ENCODE measurements at regions not wholly inside any gene's neighbourhood (a gene's known extent, or its start where the extent isn't known, plus 50 kb on each side); places are given as distances from the start of the nearest gene placed in this dataset.

DNA sequence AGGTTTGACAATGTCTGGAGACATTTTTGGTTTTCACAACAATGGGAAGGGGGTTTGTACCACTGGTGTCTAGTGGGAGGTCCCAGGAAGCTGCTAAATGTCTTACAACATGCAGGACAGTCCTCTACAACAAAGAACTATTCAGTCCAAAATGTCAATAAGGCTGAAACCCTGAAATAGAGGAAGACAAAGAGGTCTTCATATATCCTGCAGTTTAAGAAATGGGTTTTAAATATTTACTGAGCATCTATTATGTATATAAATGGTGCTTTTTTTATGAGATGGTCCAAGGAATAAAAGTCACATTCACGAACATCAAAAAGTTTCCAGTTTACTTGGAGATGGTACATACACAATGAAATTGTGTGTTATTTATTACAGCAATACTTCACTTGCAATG is 107.3 kb downstream of the AKAP11 start:
- no peak overlapping the region for H2BK20ac ChIP-seq (ENCODE audit: low read length)
- no peaks in the 10 kb centered on the region for H3K79me2 ChIP-seq (ENCODE audit: control insufficient read depth in 1 of 2, insufficient read depth in 2 of 2, low read length in 2 of 2)
- no peak overlapping the region for H3K14ac ChIP-seq (ENCODE audit: insufficient read length)
- H2BK15ac ChIP-seq (ENCODE audit: low read length): no peak overlapping the region
- no peak overlapping the region for H4K91ac ChIP-seq (replicated peaks; ENCODE audit: insufficient read length, low read length)
- no peaks in the 10 kb centered on the region for H3K36me3 ChIP-seq (ENCODE audit: control insufficient read depth in 2 of 4, insufficient read depth in 4 of 4, low read length in 3 of 4)
- no peak overlapping the region for H3K4ac ChIP-seq (replicated peaks; ENCODE audit: insufficient read length, low read depth, low read length)
- POLR2A ChIA-PET (ENCODE audit: partially characterized antibody): no interaction called here
- no peak overlapping the region for H3K4me3 ChIP-seq (ENCODE audit: extremely low read depth in 1 of 4, insufficient read depth in 2 of 4, low read depth in 3 of 4, low read length in 4 of 4)
- no peak overlapping the region for H3K18ac ChIP-seq (ENCODE audit: extremely low read depth, low read length)
- H3K9me3 ChIP-seq (ENCODE audit: insufficient read depth in 2 of 2, low read depth in 1 of 2, low read length in 1 of 2): peaks cover 0 to 4% of the 10 kb centered on the region in 2 experiments; a peak in 1 of 4 replicates
- H2BK12ac ChIP-seq (ENCODE audit: low read depth, low read length): no peak overlapping the region
- no peaks in the 10 kb centered on the region for H3K4me1 ChIP-seq (replicated peaks in 1 of 4; ENCODE audit: control insufficient read depth in 3 of 4, insufficient read depth in 4 of 4, low read length in 3 of 4)
- TF ChIP-seq POLR2A (IDR thresholded peaks at IDR 0.05; ENCODE audit: control extremely low read depth in 1 of 2, low read depth in 2 of 2, low read length in 2 of 2) (no peak), POLR2AphosphoS5 (IDR thresholded peaks at IDR 0.05; ENCODE audit: low read depth, low read length) (no peak), NRF1 (IDR thresholded peaks at IDR 0.05; ENCODE audit: low read depth, low read length) (no peak), MAX (IDR thresholded peaks at IDR 0.05) (no peak), EGR1 (IDR thresholded peaks at IDR 0.05; ENCODE audit: borderline replicate concordance, low read depth, low read length) (no peak), EP300 (IDR thresholded peaks at IDR 0.05; ENCODE audit: borderline replicate concordance in 1 of 2, low read depth in 2 of 2, low read length in 2 of 2) (no peak), RFX5 (IDR thresholded peaks at IDR 0.05; ENCODE audit: borderline replicate concordance, low read depth, low read length) (no peak), GTF2F1 (IDR thresholded peaks at IDR 0.05; ENCODE audit: borderline replicate concordance, low read depth, low read length) (no peak), YY1 (IDR thresholded peaks at IDR 0.05; ENCODE audit: low read depth, low read length) (no peak), RXRA (IDR thresholded peaks at IDR 0.05; ENCODE audit: insufficient read depth, low read depth, low read length) (no peak), HDAC6 (IDR thresholded peaks at IDR 0.05; ENCODE audit: low read depth, low read length) (no peak), BCL11A (IDR thresholded peaks at IDR 0.05; ENCODE audit: low read depth in 2 of 2, low read length in 2 of 2) (no peak), CTCF (IDR thresholded peaks at IDR 0.05; ENCODE audit: control extremely low read depth in 1 of 3, insufficient read depth in 1 of 3, low read depth in 1 of 3, low read length in 3 of 3) (no peak)
- H2AK5ac ChIP-seq (ENCODE audit: low read depth, low read length): no peak overlapping the region
- no peak overlapping the region for H4K5ac ChIP-seq (ENCODE audit: insufficient read length, low read depth, low read length)
- no peak overlapping the region for H3K56ac ChIP-seq (replicated peaks; ENCODE audit: insufficient read length, low read depth, low read length)
- CTCF ChIA-PET (ENCODE audit: partially characterized antibody): no interaction called here
- H4K20me1 ChIP-seq (replicated peaks in 1 of 2; ENCODE audit: control insufficient read depth in 1 of 2, insufficient read depth in 2 of 2, low read length in 2 of 2): no peaks in the 10 kb centered on the region
- H3K23ac ChIP-seq (ENCODE audit: insufficient read length): no peak overlapping the region
- H3K27me3 ChIP-seq (replicated peaks in 1 of 4; ENCODE audit: control insufficient read depth in 3 of 4, extremely low read depth in 1 of 4, insufficient read depth in 3 of 4, low read length in 3 of 4): no peaks in the 10 kb centered on the region
- H2BK5ac ChIP-seq (ENCODE audit: low read depth, low read length): no peak overlapping the region
- no peak overlapping the region for H4K8ac ChIP-seq (ENCODE audit: extremely low read depth, insufficient read depth, low read length)
- H3K9ac ChIP-seq (replicated peaks in 1 of 4; ENCODE audit: extremely low read depth in 1 of 4, low read depth in 3 of 4, low read length in 3 of 4): no peak overlapping the region
- no peak overlapping the region for H3K27ac ChIP-seq (ENCODE audit: low read depth, low read length)
- H2AFZ ChIP-seq (ENCODE audit: low read length): no peak overlapping the region
- H2BK120ac ChIP-seq (replicated peaks; ENCODE audit: low read depth, low read length): no peak overlapping the region
- no peak for DNase-seq (ENCODE audit: low read depth in 1 of 2, low spot score in 2 of 2)
- H3K79me1 ChIP-seq (ENCODE audit: low read depth, low read length): no peaks in the 10 kb centered on the region
- no peaks in the 10 kb centered on the region; the same call in 1 of the 2 replicates for H3K23me2 ChIP-seq (ENCODE audit: low read depth, low read length)
- FAIRE-seq: no peak
- no peak overlapping the region for H3K4me2 ChIP-seq (ENCODE audit: insufficient read depth in 1 of 2, low read depth in 2 of 2, low read length in 2 of 2)
- WGBS, 2 experiments (ENCODE audit: extremely low coverage in 1 of 2, insufficient coverage in 1 of 2, insufficient read length in 1 of 2, insufficient replicate concordance in 2 of 2, low coverage in 1 of 2, low lambda C conversion rate in 2 of 2, missing lambda C conversion rate in 1 of 2): 75% methylated on average over 1 of the region's 1 CpG; no CpG with 5 or more reads in 1 of the 2 experiments

Measured in H1 (cell line).